ENCODE measurements at regions not wholly inside any gene's neighbourhood (a gene's known extent, or its start where the extent isn't known, plus 50 kb on each side); places are given as distances from the start of the nearest gene placed in this dataset. TPM values are rescaled to one million over a fixed set of nuclear protein-coding genes. Genes with fewer than 3 reads are reported as not detected.

DNA sequence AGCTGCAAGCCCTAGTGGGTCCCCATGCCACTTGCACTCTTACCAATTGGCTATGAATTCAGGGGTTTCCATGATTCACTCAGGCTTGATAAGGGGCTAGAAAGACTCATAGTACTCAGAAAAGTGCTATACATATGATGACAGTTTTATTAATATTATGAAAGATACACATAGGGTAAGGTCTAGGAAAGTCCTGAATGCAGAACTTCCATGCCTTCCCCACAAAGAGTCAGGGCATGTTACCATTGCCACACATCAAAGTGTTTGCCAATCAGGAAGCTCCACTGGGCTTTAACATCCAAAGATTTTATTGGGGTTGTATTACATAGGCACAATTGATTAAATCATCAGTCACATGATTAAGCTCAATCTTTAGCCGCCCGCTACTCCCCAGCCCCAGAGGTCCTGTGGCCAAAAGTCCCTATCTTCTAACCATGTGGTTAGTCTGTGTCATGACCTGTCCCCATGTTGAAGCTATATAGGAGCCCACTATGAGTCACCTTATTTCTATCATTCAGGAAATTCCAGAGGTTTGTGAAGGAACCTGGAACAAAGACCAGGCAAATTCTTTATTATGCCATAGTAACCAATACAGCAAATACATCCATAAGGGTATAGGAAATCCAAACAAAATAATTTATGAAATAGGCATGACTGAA, 635.6 kb downstream of the STPG2 start:
- intact Hi-C loops (cut with DNase I) = no loop called here
- Histone ChIP-seq H3K4me1 (no peaks in the 10 kb centered on the region), H3K9me3 (no peaks in the 10 kb centered on the region), H3K4me3 (no peak overlapping the region), H3K27ac (no peak overlapping the region), H3K36me3 (replicated peaks in 1 of 2; ENCODE audit: insufficient read depth in 1 of 2, low read depth in 2 of 2) (no peaks in the 10 kb centered on the region), H3K27me3 (no peaks in the 10 kb centered on the region)
- TF ChIP-seq POLR2A (IDR thresholded peaks at IDR 0.05) (no peak), CTCF (IDR thresholded peaks at IDR 0.05) (no peak)
- no peak for DNase-seq
- WGBS, 2 donors = 86 to 88% methylated on average over 1 to 2 of the region's 2 CpGs
- ATAC-seq = no peak

Small RNAs in the stretch of these regions (small RNA-seq; reads per million reads assigned to genes)
- gene COX7A2P2 = not detected
- gene RNU6-34P = not detected

All from body of pancreas (tissue), 4 donors.